ENCODE measurements at regions not wholly inside any gene's neighbourhood (a gene's known extent, or its start where the extent isn't known, plus 50 kb on each side); places are given as distances from the start of the nearest gene placed in this dataset.

- Histone ChIP-seq H3K27me3 (no peaks in the 10 kb centered on the region), H3K4me1 (no peaks in the 10 kb centered on the region), H3K9me3 (peaks cover 0 to 8% (median 0%) of the 10 kb centered on the region in 3 donors), H3K27ac (no peak overlapping the region), H3K36me3 (no peaks in the 10 kb centered on the region), H3K4me3 (no peak overlapping the region)
- DNase-seq: no peak
- intact Hi-C loops (cut with DNase I): no loop called here
- TF ChIP-seq POLR2A (IDR thresholded peaks at IDR 0.05) (no peak), CTCF (IDR thresholded peaks at IDR 0.05) (no peak)
- WGBS, 2 donors: 60 to 74% methylated on average over 4 to 5 of the region's 5 CpGs
Measured at GRCh38 chr19:31705656-31706055, 356.4 kb upstream of the TSHZ3 start.

- DNase-seq: no peak
- Histone ChIP-seq H3K27ac (no peak overlapping the region), H3K36me3 (no peaks in the 10 kb centered on the region), H3K4me3 (no peak overlapping the region), H3K27me3 (no peaks in the 10 kb centered on the region), H3K9me3 (peaks cover 0 to 8% (median 0%) of the 10 kb centered on the region in 3 donors), H3K4me1 (no peaks in the 10 kb centered on the region)
- TF ChIP-seq POLR2A (IDR thresholded peaks at IDR 0.05) (no peak), CTCF (IDR thresholded peaks at IDR 0.05) (no peak)
- intact Hi-C loops (cut with DNase I): no loop called here
- WGBS, 2 donors: 57 to 77% methylated on average over 2 to 6 of the region's 6 CpGs
Measured at GRCh38 chr19:31706131-31706530, 356.9 kb upstream of the TSHZ3 start.

- Histone ChIP-seq H3K4me1 (no peaks in the 10 kb centered on the region), H3K9me3 (peaks cover 0 to 8% (median 0%) of the 10 kb centered on the region in 3 donors), H3K27me3 (no peaks in the 10 kb centered on the region), H3K36me3 (no peaks in the 10 kb centered on the region), H3K4me3 (no peak overlapping the region), H3K27ac (no peak overlapping the region)
- DNase-seq: no peak
- TF ChIP-seq CTCF (IDR thresholded peaks at IDR 0.05): no peak
- WGBS, 2 donors: 63 to 65% methylated on average over 15 to 18 of the region's 18 CpGs
- intact Hi-C loops (cut with DNase I): no loop called here
Measured at GRCh38 chr19:31706691-31707620, 357.7 kb upstream of the TSHZ3 start.

GRCh38 chr19:31708520-31708919 lies 359.3 kb upstream of the TSHZ3 start:
- 68 to 81% methylated on average over 3 of the region's 3 CpGs for WGBS, 2 donors
- no peak overlapping the region for H3K27ac ChIP-seq
- no peak for TF ChIP-seq CTCF (IDR thresholded peaks at IDR 0.05)
- TF ChIP-seq POLR2A (IDR thresholded peaks at IDR 0.05): no peak
- H3K9me3 ChIP-seq: peaks cover 0 to 4% (median 0%) of the 10 kb centered on the region in 3 donors
- no peaks in the 10 kb centered on the region for H3K4me1 ChIP-seq
- H3K4me3 ChIP-seq: no peak overlapping the region
- DNase-seq: no peak
- H3K36me3 ChIP-seq: no peaks in the 10 kb centered on the region
- H3K27me3 ChIP-seq: no peaks in the 10 kb centered on the region
- intact Hi-C loops (cut with DNase I): no loop called here

- Histone ChIP-seq H3K4me3 (no peak overlapping the region), H3K27me3 (no peaks in the 10 kb centered on the region), H3K27ac (no peak overlapping the region), H3K9me3 (peaks cover 0 to 6% (median 0%) of the 10 kb centered on the region in 3 donors), H3K36me3 (no peaks in the 10 kb centered on the region), H3K4me1 (no peaks in the 10 kb centered on the region)
- WGBS, 2 donors: 76 to 96% methylated on average over 2 of the region's 2 CpGs
- no peak for DNase-seq
- TF ChIP-seq POLR2A (IDR thresholded peaks at IDR 0.05) (no peak), CTCF (IDR thresholded peaks at IDR 0.05) (no peak)
- intact Hi-C loops (cut with DNase I): no loop called here
Measured at GRCh38 chr19:31709476-31709875, 360.2 kb upstream of the TSHZ3 start.
